ENCODE measurements at regions not wholly inside any gene's neighbourhood (a gene's known extent, or its start where the extent isn't known, plus 50 kb on each side); places are given as distances from the start of the nearest gene placed in this dataset.
"Not testable (repeated sequence)": the region's sequence is repeated elsewhere in the genome, so short reads cannot be mapped to it uniquely, and the experiment has no call there.

DNA sequence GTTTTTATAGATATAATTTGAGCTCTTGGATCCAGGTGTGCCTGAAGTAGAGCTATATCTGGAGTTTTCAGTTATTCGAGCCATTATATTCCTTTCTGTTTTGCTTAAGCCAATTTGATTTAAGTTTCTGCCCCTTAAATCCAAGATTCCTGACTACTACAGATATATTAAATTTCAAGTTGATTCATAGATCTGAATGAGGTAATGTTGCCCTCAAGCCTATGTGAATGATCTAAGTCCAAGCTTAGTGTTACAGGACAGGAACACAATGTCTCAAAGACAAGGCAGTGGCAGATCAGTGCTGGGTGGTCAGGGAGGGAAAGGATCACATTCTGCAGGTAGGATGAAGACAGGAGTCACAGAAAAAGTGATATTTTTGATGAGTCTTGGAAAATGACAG is 75.7 kb upstream of the CTBP2 start:
- ChIA-PET POLR2A (no interaction called here), CTCF (no interaction called here)
- TF ChIP-seq, protein P1, sequence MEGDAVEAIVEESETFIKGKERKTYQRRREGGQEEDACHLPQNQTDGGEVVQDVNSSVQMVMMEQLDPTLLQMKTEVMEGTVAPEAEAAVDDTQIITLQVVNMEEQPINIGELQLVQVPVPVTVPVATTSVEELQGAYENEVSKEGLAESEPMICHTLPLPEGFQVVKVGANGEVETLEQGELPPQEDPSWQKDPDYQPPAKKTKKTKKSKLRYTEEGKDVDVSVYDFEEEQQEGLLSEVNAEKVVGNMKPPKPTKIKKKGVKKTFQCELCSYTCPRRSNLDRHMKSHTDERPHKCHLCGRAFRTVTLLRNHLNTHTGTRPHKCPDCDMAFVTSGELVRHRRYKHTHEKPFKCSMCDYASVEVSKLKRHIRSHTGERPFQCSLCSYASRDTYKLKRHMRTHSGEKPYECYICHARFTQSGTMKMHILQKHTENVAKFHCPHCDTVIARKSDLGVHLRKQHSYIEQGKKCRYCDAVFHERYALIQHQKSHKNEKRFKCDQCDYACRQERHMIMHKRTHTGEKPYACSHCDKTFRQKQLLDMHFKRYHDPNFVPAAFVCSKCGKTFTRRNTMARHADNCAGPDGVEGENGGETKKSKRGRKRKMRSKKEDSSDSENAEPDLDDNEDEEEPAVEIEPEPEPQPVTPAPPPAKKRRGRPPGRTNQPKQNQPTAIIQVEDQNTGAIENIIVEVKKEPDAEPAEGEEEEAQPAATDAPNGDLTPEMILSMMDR (IDR thresholded peaks at IDR 0.05; ENCODE audit: control extremely low read depth, extremely low read depth, low read depth, missing control alignments), result no peak

DNA sequence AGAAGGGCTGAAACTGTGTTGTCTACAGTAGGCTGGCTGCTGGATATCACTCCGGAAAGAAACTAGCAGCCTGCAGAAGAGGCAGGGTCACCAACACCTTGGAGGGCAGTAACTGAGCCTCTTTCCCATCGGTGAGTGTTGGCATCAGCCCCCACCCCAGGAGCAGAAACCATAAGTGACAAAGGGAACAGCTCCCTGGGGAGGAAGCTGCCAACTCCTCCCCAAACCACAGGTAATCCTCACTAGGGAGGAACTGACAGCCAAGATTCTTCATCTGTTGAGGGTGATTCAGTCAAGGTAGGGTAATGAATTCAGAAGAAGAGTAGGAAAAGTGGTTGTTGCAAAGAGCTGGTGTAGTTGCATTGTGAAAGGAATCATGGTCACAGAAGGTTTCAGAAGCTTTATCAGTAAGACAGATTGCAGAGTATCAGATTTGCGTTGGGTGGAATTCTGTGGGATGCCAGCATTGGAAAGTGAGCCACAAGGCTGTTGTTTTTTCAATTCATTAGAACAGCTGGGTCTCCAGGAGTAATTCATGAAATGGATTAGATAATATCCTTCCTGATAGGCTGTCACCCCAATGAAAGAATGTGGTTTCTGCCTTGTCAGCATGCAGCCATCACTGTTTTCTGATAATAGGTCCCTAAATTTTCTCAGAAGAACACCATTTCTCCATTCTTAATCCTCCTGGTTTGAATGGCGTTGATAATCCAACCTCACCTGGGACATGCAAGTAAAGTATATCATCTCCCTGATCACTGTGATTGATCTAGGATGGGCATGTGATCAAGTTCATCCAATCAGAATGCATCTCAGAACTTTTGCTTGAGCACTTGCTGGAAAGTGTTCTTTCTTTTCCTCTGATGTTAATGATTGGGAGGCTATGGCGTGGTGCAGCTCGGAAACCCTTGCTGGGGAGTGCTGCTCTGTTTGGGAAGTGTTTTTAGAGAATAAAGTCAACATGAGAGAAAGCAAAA is 75.0 kb upstream of the CTBP2 start:
- DNase-seq (ENCODE audit: extremely low spot score), result no peak
- TF ChIP-seq, protein P1 (IDR thresholded peaks at IDR 0.05; ENCODE audit: control extremely low read depth, extremely low read depth, low read depth, missing control alignments), result no peak
- CTCF ChIA-PET, result no interaction called here
- POLR2A ChIA-PET, result no interaction called here

More for the DNA sequence above, 75.7 kb upstream of the CTBP2 start:
- no peak for DNase-seq (ENCODE audit: extremely low spot score)

DNA sequence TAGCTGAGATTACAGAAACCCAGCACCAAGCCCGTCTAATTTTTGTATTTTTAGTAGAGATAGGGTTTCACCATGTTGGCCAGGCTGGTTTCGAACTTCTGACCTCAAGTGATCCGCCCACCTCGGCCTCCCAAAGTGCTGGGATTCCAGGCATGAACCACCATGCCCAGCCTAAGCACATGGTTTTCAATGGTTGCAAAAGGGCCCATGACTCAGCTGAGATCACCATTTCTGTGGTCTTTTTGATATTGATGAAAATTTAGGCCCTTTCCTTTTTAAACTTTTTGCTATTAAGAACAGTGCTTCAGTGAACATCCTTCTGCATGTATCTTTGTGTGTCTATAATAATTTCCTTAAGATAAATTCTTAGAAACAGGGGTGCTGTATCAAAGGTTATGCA is 74.2 kb upstream of the CTBP2 start:
- CTCF ChIA-PET; DNase-seq (ENCODE audit: extremely low spot score); POLR2A ChIA-PET: not testable (repeated sequence)

DNA sequence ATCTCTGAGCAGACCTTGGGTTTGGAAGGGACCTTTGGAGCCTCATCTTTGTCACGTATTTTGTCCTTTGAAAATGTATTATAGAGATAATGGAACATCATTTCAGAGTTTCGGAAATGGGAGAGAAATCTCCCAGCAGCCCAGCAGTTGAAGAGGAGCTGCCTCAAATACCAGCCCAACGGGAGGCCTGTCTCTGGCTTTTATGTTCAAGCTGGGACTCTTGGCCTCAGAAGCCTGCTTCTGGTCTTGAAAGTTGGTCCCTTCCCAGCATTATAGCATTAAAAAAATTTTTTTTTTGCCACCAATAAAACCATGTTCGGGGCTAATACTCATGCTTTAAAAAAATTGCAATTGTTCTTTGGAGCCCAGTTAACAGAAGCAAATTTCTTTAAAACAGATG is 73.4 kb upstream of the CTBP2 start:
- CTCF ChIA-PET, result no interaction called here
- POLR2A ChIA-PET, result no interaction called here
- DNase-seq (ENCODE audit: extremely low spot score), result no peak
- TF ChIP-seq, protein P1 (IDR thresholded peaks at IDR 0.05; ENCODE audit: control extremely low read depth, extremely low read depth, low read depth, missing control alignments), result no peak

DNA sequence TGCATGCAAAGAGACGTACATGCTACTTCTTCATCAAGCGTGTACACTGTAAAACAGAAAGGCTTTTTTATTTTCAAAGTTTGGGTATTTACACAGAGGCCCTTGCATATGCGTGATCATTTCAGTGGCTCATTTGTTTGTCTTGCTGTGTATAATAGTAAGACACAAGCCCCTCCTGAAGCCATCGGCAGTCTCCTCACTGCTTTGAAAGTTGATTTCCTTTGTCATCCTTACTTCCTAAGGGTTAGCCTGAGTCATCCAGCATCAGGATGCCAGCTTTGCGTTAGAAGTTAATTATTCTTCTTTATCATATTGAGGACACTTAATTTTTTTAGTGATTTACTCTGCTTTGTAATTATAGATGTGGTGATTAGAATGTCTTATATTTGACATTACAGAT is 72.5 kb upstream of the CTBP2 start:
- DNase-seq (ENCODE audit: extremely low spot score), result no peak
- ChIA-PET POLR2A (no interaction called here), CTCF (interaction anchor here (1.0 kb wide), 1 partner anchor 14 kb away, joined by 3 read pairs; no protein-coding TSS in a partner anchor)
- TF ChIP-seq, protein P1 (IDR thresholded peaks at IDR 0.05; ENCODE audit: control extremely low read depth, extremely low read depth, low read depth, missing control alignments), result no peak

DNA sequence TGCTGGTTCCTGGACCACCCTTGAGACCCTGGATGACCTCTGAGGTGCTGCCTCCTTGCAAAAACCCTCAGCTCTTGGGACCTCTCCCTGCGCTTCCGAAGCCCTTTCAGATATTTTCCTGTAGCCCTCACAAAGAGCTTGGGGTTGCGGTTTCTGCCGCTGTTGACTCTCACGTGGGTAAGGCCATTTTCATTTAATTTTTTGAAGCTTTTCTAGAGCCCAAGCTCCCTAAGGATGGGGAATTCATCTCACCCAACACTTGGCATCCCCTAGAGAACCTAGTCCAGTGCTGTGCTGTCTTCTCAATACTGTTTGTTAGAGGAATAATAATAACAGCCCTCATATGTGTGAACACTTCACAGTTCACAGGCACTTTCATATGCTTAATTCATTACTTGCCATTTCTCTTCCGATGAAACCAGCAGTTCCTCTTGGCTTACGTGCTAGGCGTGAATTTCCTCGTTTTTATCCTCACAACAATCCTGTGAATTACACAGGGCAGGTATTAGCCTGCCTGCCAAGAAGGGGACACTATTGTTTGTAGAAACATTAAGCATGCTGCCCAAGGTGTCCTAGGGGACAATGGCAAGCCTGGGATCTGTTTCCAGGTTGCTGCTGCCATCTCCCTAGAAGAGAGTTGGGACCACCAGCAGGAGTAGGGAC is 71.6 kb upstream of the CTBP2 start:
- CTCF ChIA-PET, result interaction anchor here (1.0 kb wide), 1 partner anchor 14 kb away, joined by 3 read pairs; no protein-coding TSS in a partner anchor
- POLR2A ChIA-PET, result no interaction called here
- TF ChIP-seq, protein P1 (IDR thresholded peaks at IDR 0.05; ENCODE audit: control extremely low read depth, extremely low read depth, low read depth, missing control alignments), result no peak
- no peak for DNase-seq (ENCODE audit: extremely low spot score)

All from GM10248 (cell line).